HUES6 (cell line): ENCODE measurements at regions not wholly inside any gene's neighbourhood (a gene's known extent, or its start where the extent isn't known, plus 50 kb on each side); places are given as distances from the start of the nearest gene placed in this dataset.

Experiments used
- H3K27ac ChIP-seq: 2 replicates; pipeline ENCODE4 v1.7.0; 2013; ENCODE audit warnings: low read depth, mild to moderate bottlenecking, low read length, inconsistent platforms
- H3K27me3 ChIP-seq: 2 replicates; pipeline ENCODE4 v1.6.1; 2013; ENCODE audit warnings: low read length; ENCODE audit not compliant: control insufficient read depth, insufficient read depth
- H3K36me3 ChIP-seq: 2 replicates; pipeline ENCODE4 v1.6.1; 2013; ENCODE audit warnings: low read length; ENCODE audit not compliant: control insufficient read depth, insufficient read depth
- H3K4me1 ChIP-seq: 2 replicates; pipeline ENCODE4 v1.6.1; 2013; ENCODE audit warnings: low read length; ENCODE audit not compliant: control insufficient read depth, insufficient read depth
- H3K4me3 ChIP-seq: 2 replicates; pipeline ENCODE4 v1.5.1; 2013; ENCODE audit warnings: low read depth, low read length
- H3K9ac ChIP-seq: one replicate; pipeline ENCODE4 v1.6.1; 2013; ENCODE audit warnings: mild to moderate bottlenecking, low read length
- H3K9me3 ChIP-seq: 2 replicates; pipeline ENCODE4 v1.6.1; 2013; ENCODE audit warnings: low read depth, low read length; ENCODE audit not compliant: control insufficient read depth, insufficient read depth

- H3K27ac ChIP-seq, result no peak overlapping the region
- H3K9me3 ChIP-seq, result no peaks in the 10 kb centered on the region
- no peak overlapping the region for H3K4me3 ChIP-seq
- no peaks in the 10 kb centered on the region for H3K36me3 ChIP-seq
- H3K4me1 ChIP-seq, result no peaks in the 10 kb centered on the region
- no peaks in the 10 kb centered on the region for H3K27me3 ChIP-seq
- H3K9ac ChIP-seq, result no peak overlapping the region
These were observed 290.4 kb upstream of the MON1B start for GRCh38 chr16:76900285-76901263.

- Histone ChIP-seq H3K4me3 (no peak overlapping the region), H3K9ac (no peak overlapping the region), H3K9me3 (no peaks in the 10 kb centered on the region), H3K4me1 (no peaks in the 10 kb centered on the region), H3K27ac (no peak overlapping the region), H3K27me3 (no peaks in the 10 kb centered on the region), H3K36me3 (no peaks in the 10 kb centered on the region)
These were observed 284.4 kb upstream of the MON1B start for GRCh38 chr16:76906552-76906951.

DNA sequence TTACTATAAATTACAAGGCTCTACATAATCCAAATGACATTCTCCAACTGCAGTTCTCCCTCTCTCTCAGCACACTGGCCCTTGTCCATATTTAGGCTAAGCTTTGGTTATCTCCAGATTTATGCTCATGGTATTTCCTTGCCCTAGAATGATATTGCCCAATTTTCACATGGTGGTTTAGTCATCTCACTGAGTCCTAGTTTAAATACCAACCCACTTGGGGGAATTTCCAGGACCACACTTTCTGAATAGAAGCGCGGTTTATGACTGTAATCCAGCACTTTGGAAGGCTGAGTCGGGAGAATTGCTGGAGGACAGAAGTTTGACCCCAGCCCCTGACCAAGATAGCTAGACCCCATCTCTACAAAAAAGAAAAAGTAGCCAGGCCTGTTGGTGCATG is 280.1 kb upstream of the MON1B start:
- Histone ChIP-seq H3K27me3 (no peaks in the 10 kb centered on the region), H3K36me3 (no peaks in the 10 kb centered on the region), H3K9me3 (no peaks in the 10 kb centered on the region), H3K9ac (no peak overlapping the region), H3K27ac (no peak overlapping the region), H3K4me3 (no peak overlapping the region), H3K4me1 (no peaks in the 10 kb centered on the region)

DNA sequence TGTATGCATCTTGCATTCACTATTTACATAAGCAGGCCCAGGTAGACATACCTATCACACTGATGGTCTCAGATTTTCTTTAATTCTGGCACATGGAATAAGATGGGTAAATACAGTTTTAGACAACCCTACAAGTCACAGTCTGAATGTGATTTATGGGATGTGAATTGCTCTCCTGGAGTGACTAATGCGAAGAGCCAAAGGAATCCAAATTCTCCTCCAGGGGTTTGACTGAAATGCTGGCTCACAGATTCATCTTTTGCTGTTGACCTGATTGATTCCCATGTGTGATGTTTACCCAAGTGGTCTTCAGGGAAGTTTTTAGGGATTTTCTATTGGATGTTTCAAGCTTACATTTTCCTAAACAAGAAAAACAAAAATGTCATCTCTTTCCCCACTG is 277.9 kb upstream of the MON1B start:
- H3K4me3 ChIP-seq, result no peak overlapping the region
- no peaks in the 10 kb centered on the region for H3K4me1 ChIP-seq
- no peaks in the 10 kb centered on the region for H3K9me3 ChIP-seq
- no peaks in the 10 kb centered on the region for H3K36me3 ChIP-seq
- no peaks in the 10 kb centered on the region for H3K27me3 ChIP-seq
- H3K27ac ChIP-seq, result no peak overlapping the region
- H3K9ac ChIP-seq, result no peak overlapping the region

DNA sequence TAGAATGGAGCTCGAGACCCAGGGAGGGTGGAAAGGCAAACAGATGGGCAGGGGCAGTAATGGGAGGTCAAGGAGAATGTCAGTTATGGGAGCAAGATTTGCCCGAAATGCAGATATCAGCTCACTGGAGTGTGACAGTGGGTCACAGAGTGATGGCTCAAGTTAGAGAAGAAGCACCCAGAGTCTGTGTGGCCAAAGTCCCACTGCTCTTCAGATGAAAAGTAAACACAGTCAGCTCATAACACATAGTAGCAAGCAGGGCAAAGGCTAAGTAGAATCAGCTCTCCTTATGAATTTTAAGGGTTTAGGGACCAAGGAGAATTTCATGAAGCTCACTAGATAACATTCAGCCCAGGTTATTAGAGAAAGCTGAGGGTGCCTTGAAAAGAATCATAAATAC is 264.9 kb upstream of the MON1B start:
- H3K4me1 ChIP-seq, result peaks cover 5% of the 10 kb centered on the region
- no peak overlapping the region for H3K4me3 ChIP-seq
- H3K9me3 ChIP-seq, result no peaks in the 10 kb centered on the region
- H3K9ac ChIP-seq, result no peak overlapping the region
- H3K27ac ChIP-seq, result no peak overlapping the region
- H3K27me3 ChIP-seq, result no peaks in the 10 kb centered on the region
- H3K36me3 ChIP-seq, result no peaks in the 10 kb centered on the region

- Histone ChIP-seq H3K27me3 (no peaks in the 10 kb centered on the region), H3K9ac (no peak overlapping the region), H3K27ac (no peak overlapping the region), H3K36me3 (no peaks in the 10 kb centered on the region), H3K9me3 (no peaks in the 10 kb centered on the region), H3K4me1 (peaks cover 5% of the 10 kb centered on the region), H3K4me3 (no peak overlapping the region)
These were observed 264.4 kb upstream of the MON1B start for GRCh38 chr16:76926595-76926994.

DNA sequence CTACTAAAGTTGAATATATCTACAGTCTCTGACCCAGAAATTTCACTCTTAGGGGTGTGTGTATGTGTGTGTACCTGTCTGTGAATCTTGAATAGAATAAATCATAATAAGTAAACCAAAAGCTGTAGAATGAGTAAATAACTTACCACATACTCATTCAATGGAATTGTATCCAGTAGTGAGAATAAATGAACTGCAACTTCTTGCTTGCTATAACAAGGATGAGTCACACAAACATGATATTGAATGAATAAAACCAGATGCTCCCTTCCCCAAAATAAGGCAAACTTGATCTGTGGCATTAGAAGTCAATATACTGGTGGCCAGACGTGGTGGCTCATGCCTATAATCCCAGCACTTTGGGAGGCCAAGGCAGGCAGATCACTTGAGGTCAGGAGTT is 259.8 kb upstream of the MON1B start:
- H3K4me3 ChIP-seq, result no peak overlapping the region
- no peak overlapping the region for H3K9ac ChIP-seq
- peaks cover 5% of the 10 kb centered on the region for H3K4me1 ChIP-seq
- H3K27me3 ChIP-seq, result no peaks in the 10 kb centered on the region
- no peak overlapping the region for H3K27ac ChIP-seq
- no peaks in the 10 kb centered on the region for H3K9me3 ChIP-seq
- no peaks in the 10 kb centered on the region for H3K36me3 ChIP-seq

GRCh38 chr16:76932541-76933211 is 258.3 kb upstream of the MON1B start:
- Histone ChIP-seq H3K4me3 (no peak overlapping the region), H3K27ac (no peak overlapping the region), H3K4me1 (no peaks in the 10 kb centered on the region), H3K9me3 (no peaks in the 10 kb centered on the region), H3K9ac (no peak overlapping the region), H3K36me3 (no peaks in the 10 kb centered on the region), H3K27me3 (no peaks in the 10 kb centered on the region)

DNA sequence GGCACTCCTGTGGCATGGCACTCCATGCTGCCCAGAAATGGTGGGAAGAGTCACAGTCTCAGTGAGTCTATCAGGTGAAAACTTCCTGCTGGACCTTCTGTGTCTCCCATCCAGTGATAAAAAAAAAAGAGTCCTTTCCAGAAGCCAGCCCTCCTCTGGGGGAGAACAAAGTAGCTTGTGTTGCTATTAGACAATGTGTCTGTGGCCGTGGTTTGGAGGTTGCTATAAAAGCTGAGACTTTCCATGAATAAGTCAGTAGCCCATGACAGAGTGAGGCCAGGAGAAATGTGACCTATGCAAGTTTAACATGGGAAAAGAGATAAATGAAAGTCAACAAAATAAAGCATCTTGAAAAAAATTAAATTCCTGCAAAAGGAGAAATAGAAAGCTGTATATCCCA is 250.7 kb upstream of the MON1B start:
- Histone ChIP-seq H3K4me1 (no peaks in the 10 kb centered on the region), H3K27ac (no peak overlapping the region), H3K27me3 (no peaks in the 10 kb centered on the region)

DNA sequence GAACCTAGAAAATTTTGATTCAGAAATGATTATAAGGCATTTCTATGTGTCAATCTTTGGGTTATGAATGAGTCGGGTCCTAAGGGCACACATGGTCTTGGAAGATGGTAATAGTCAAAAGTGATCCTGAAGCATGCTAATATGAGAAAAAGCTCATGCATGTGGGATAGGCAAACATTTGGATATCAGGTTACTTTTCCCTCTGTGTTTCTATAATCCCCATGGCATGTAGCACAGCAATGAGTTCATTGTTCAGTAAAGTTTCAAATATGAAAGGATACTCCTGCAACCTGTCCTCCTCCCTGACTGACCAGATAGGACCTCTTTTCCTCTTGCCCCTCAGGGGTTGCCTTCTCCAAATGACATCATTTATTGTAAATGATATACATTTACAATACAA is 249.9 kb upstream of the MON1B start:
- Histone ChIP-seq H3K27ac (no peak overlapping the region), H3K9me3 (no peaks in the 10 kb centered on the region), H3K4me3 (no peak overlapping the region), H3K27me3 (no peaks in the 10 kb centered on the region), H3K4me1 (no peaks in the 10 kb centered on the region), H3K36me3 (no peaks in the 10 kb centered on the region), H3K9ac (no peak overlapping the region)

More for the DNA sequence above, 250.7 kb upstream of the MON1B start:
- Histone ChIP-seq H3K36me3 (no peaks in the 10 kb centered on the region), H3K9me3 (no peaks in the 10 kb centered on the region), H3K9ac (no peak overlapping the region), H3K4me3 (no peak overlapping the region)

- no peaks in the 10 kb centered on the region for H3K27me3 ChIP-seq
- H3K4me1 ChIP-seq, result peaks cover 6% of the 10 kb centered on the region
- no peaks in the 10 kb centered on the region for H3K36me3 ChIP-seq
- H3K9ac ChIP-seq, result no peak overlapping the region
- H3K9me3 ChIP-seq, result no peaks in the 10 kb centered on the region
- H3K4me3 ChIP-seq, result no peak overlapping the region
- no peak overlapping the region for H3K27ac ChIP-seq
These were observed 248.9 kb upstream of the MON1B start for GRCh38 chr16:76942089-76942488.
